RWPE1 (cell line): ENCODE measurements at regions not wholly inside any gene's neighbourhood (a gene's known extent, or its start where the extent isn't known, plus 50 kb on each side); places are given as distances from the start of the nearest gene placed in this dataset.

ENCODE experiments used
- CTCF ChIA-PET: fragments of 350-600 bp; sonication (Branson Sonifier 250); formaldehyde crosslinking; extraction: SDS; loops from one replicate; lab custom pipeline; 2021; lab: Yijun Ruan, JAX
- POLR2A ChIA-PET: fragments of 400-600 bp; formaldehyde crosslinking; extraction: SDS; loops from one replicate; lab custom pipeline; 2020; ENCODE audit warnings: antibody characterized with exemption; ENCODE audit not compliant: low non-redundant PET; lab: Yijun Ruan, JAX
- DNase-seq: peaks from one replicate; pipeline ENCODE4 v3.0.0; 2012; ENCODE audit warnings: low spot score
- H3K27ac ChIP-seq: fragments of 450-650 bp; 2 replicates; pipeline ENCODE4 v1.5.1; 2017
- CTCF ChIP-seq: fragments of 450-650 bp; conservative IDR thresholded peaks from 2 replicates; pipeline ENCODE4 v1.5.1; 2017; ENCODE audit warnings: low read depth, mild to moderate bottlenecking

GRCh38 chr11:70769521-70769920, 371.2 kb downstream of the CTTN start:
- TF ChIP-seq CTCF = no peak
- no peak for DNase-seq
- CTCF ChIA-PET = no interaction called here
- POLR2A ChIA-PET = no interaction called here
- no peak overlapping the region for H3K27ac ChIP-seq

DNA sequence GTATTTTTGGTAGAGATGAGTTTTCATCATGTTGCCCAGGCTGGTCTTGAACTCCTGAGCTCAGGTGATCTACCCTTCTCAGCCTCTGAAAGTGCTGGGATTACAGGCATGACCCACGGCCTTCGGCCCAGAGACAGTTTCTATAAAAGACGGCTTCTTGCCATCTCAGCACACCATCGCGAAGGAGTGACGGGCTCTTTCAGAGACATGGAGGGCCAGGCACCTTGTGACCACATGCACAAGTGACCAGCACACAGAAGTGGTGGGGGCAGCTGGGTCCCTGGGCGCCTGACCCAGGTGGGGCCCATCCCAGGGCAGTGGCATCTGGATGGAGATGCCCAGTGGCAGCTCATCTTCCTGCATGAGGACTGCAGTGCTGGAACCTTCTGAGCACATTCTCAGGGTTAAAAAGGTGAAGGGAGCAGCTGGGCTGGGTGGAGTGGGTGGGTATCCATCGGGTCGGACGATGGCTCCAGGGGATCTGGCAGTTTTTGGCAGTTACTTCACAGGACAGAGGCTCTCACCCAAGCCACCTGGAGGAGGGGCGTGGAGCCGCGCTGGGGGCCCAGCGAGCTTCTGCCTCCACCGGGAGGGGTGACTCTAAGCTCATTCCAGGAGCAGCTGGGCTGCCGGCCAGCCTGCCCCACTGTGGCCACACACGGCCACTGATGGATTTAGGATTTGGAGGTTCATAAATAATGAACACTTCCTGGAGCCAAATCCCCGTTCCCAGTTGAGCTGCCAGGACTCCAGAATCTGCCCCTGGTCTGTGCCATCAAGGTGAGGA, 373.0 kb downstream of the CTTN start:
- POLR2A ChIA-PET = no interaction called here
- H3K27ac ChIP-seq = no peak overlapping the region
- no peak for TF ChIP-seq CTCF
- no peak for DNase-seq
- CTCF ChIA-PET = no interaction called here

DNA sequence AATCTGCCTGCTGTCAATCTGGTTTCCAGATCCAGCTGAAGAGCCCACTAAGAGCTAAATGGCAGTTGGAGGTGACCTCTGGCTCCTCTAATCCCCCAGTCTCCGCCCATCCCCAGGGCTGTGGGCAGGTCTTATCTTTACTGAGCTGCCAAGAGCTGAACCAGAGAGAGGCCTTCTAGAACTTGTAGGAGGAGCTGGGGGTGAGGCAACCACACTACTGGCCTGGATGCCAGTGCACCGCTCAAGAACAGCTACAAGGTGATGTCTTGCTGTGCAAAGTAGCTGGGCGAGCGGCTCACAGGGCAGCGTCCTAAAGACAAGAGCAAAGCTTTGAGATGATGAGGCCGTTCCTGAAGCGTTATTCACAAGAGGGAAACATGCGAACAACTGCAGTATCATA, 374.6 kb downstream of the CTTN start:
- CTCF ChIA-PET = no interaction called here
- no peak for DNase-seq

GRCh38 chr11:70775386-70776075, 377.2 kb downstream of the CTTN start:
- H3K27ac ChIP-seq = no peak overlapping the region
- ChIA-PET CTCF (no interaction called here), POLR2A (no interaction called here)
- no peak for TF ChIP-seq CTCF
- no peak for DNase-seq

More for the DNA sequence above, 374.6 kb downstream of the CTTN start:
- no peak for TF ChIP-seq CTCF
- POLR2A ChIA-PET = no interaction called here
- no peak overlapping the region for H3K27ac ChIP-seq

GRCh38 chr11:70776914-70777532, 378.7 kb downstream of the CTTN start:
- CTCF ChIA-PET = no interaction called here
- no peak overlapping the region for H3K27ac ChIP-seq
- no peak for DNase-seq
- TF ChIP-seq CTCF = no peak
- POLR2A ChIA-PET = no interaction called here

- no peak overlapping the region for H3K27ac ChIP-seq
- POLR2A ChIA-PET = interaction anchor here (0.6 kb wide), 1 partner anchor 122 kb away, joined by 3 read pairs; no protein-coding TSS in a partner anchor
- no peak for TF ChIP-seq CTCF
- CTCF ChIA-PET = interaction anchor here (0.8 kb wide), 1 partner anchor 23 kb away, joined by 5 read pairs; no protein-coding TSS in a partner anchor
- no peak for DNase-seq
Measured at GRCh38 chr11:70778883-70779282, 380.6 kb downstream of the CTTN start.
